Spleen (tissue), 7 donors: ENCODE measurements at regions not wholly inside any gene's neighbourhood (a gene's known extent, or its start where the extent isn't known, plus 50 kb on each side); places are given as distances from the start of the nearest gene placed in this dataset.

Experiments
- POLR2AphosphoS5 ChIP-seq, 3 donors: sonication (generic); formaldehyde crosslinking; IDR thresholded peaks; one replicate each; pipeline ENCODE4 v1.5.1; 2017; ENCODE audit warnings: antibody characterized with exemption in 3 of 3
- TF ChIP-seq, protein P1 (sequence below), 11 experiments: fragments of 200-600 bp in 7 of 11; fragments of 450-650 bp in 4 of 11; sonication (generic) in 4 of 11; IDR thresholded peaks in 8 of 11; conservative IDR thresholded peaks in 3 of 11; 1 replicate in 7 of 11; 2 replicates in 4 of 11; pipeline versions ENCODE4 v1.4.0 to v1.8.0; 2016 to 2021; ENCODE audit warnings: antibody characterized with exemption in 11 of 11, inconsistent platforms in 4 of 11, mild to moderate bottlenecking in 1 of 11
- donor health status: DM: no; HTN: no; CAD: no; lungs with moderate emphysema.
- donor health status: DM: no; HTN: no; CAD: no.
- donor health status: DM: no; HTN: no; CAD: no.

DNA sequence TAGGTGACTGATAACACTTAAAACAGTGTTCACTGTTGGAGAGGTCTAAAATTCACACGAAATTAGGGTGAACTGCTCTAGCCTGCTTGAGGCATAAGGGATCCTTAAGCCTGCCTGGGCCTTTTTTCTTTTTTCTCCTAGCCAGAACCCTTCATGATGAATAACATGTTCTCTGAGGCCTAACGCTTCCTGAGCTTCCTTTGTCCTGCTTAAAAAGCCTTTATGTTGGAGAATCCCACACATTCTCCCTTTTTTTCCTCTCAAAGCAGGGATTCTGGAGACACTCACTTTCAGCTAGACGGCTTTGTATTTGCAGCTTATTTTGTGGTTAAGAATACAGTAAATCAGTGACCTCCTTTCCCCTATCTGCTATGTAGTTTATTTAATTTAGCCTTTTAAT lies 354.7 kb upstream of the PHF14 start:
- TF ChIP-seq, protein P1, sequence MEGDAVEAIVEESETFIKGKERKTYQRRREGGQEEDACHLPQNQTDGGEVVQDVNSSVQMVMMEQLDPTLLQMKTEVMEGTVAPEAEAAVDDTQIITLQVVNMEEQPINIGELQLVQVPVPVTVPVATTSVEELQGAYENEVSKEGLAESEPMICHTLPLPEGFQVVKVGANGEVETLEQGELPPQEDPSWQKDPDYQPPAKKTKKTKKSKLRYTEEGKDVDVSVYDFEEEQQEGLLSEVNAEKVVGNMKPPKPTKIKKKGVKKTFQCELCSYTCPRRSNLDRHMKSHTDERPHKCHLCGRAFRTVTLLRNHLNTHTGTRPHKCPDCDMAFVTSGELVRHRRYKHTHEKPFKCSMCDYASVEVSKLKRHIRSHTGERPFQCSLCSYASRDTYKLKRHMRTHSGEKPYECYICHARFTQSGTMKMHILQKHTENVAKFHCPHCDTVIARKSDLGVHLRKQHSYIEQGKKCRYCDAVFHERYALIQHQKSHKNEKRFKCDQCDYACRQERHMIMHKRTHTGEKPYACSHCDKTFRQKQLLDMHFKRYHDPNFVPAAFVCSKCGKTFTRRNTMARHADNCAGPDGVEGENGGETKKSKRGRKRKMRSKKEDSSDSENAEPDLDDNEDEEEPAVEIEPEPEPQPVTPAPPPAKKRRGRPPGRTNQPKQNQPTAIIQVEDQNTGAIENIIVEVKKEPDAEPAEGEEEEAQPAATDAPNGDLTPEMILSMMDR (IDR thresholded peaks at IDR 0.05 in 8 of 11, conservative IDR thresholded peaks at IDR 0.05 in 3 of 11) = no peak
- no peak for TF ChIP-seq POLR2AphosphoS5 (IDR thresholded peaks at IDR 0.05)
